ENCODE measurements at regions not wholly inside any gene's neighbourhood (a gene's known extent, or its start where the extent isn't known, plus 50 kb on each side); places are given as distances from the start of the nearest gene placed in this dataset.
"Not testable (repeated sequence)": the region's sequence is repeated elsewhere in the genome, so short reads cannot be mapped to it uniquely, and the experiment has no call there.

- DNase-seq = no peak
Observed at GRCh38 chr11:69934861-69935494, 115.8 kb upstream of the FGF3 start.

- no peak for DNase-seq
Observed at GRCh38 chr11:69935941-69936505, 116.8 kb upstream of the FGF3 start.

DNA sequence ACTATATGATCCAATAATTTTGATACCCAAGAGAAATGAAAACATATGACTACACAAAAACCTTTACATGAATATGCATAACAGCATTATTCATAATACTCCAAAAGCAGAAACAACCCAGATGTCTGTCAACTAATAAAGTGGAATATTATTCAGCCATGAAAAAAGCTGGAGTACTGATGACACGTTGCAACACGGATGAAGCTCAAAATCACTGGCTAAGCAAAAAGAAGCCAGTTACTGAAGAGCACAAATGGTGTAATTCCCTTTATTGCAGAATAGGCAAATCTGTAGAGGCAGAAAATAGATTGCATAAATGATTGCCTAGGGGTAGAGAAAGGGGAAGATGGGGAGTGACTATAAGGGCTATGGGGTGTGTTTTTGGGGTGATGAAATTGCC lies 117.6 kb upstream of the FGF3 start:
- DNase-seq = no peak

- DNase-seq = no peak
Observed at GRCh38 chr11:69938206-69938605, 119.0 kb upstream of the FGF3 start.

GRCh38 chr11:69939551-69940245 lies 120.5 kb upstream of the FGF3 start:
- no peak for DNase-seq

- no peak for DNase-seq
Observed at GRCh38 chr11:69940246-69940610, 121.0 kb upstream of the FGF3 start.

GRCh38 chr11:69941546-69942332 lies 122.5 kb upstream of the FGF3 start:
- no peak for DNase-seq

- DNase-seq = no peak
Observed at GRCh38 chr11:69942333-69942820, 123.2 kb upstream of the FGF3 start.

DNA sequence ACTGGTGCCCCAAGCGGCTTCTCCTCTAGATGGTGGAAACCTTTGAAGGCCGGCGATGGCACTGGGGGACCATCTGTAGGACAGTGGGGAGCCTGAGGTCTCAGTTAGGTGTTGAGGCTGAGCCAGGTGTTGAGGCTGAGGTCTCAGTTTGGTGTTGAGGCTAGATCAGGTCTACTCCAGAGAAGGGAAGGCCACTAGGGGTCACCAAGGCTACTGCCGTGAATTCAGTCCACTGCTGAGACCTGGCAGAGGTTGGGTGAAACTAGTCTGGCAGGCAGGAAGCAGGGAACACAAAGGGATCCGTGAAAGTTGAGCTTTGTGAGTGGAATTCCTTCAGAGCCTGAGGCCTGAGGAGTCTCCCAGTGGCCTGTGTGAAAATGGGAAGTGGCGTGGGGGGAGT lies 123.8 kb upstream of the FGF3 start:
- DNase-seq = no peak

DNA sequence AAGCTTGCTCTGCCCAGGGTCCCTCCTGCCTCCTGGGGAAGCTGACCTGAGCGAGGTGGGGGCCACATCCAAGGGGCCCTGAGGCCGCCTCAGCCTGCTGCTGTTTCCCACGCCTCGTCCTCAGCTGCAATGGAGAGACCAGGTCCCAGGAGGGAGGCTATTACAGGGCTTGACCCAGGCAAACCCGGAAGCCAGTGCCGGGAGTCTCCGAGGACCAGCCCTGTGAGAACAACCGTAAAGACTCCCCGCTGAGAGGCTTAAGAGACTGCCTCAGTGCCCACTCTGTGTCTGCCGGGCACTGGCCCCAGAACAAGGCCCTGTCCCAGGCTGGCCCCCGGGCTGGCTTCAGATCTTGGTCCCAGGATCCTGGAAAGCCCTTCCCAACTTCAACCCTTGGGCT lies 124.3 kb upstream of the FGF3 start:
- DNase-seq = no peak

DNA sequence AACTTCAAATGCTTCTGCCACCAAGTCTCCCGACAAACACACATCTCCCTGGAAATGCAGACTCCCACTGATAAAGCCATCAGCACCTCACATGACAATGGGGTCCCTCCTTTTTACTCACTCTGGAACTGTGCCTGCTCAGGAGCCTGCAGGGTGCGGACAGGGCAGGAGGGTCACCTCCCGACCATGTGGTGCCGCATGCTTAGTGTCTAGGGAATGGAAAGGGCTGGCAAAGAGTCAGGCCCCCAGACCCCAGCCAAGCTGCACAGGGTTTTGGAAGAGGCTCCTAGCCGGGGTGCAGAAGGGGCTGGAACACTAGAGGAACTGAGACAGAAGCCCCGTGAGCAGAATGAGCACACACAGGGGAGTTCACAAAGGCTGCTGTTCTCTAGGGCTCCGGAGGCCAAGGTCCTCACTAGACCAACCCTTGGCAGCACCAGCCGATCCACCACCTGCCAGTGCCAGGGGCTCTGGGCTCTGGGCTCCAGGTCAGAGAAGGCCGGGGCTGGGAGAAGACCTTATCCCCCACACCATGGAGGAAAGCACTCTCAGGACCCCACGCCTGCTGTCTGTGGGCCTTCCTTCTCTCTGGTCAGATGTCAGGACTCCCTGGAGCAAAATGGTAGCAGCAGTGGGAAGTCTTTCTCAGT lies 125.1 kb upstream of the FGF3 start:
- no peak for DNase-seq

DNA sequence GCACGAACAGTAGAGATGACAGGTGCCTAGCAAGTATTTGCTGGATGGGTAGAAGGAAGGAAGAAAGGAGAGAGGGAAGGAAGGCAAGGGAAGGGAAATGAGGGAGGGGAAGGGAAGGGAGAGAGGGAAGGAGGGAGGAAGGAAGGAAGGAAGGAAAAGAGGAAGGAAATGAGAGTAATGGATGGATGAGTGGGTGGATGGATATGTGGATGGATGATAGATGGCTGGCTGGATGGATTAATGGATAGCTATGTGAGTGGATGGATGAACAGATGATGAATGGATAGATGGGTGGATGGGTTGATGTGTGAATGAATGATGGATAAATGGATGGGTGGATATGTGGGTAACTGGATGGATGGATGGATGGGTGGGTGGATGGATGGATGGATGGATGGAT lies 125.9 kb upstream of the FGF3 start:
- no peak for DNase-seq

- DNase-seq = no peak
Observed at GRCh38 chr11:69947059-69947792, 128.0 kb upstream of the FGF3 start.

GRCh38 chr11:69947793-69948255 lies 128.6 kb upstream of the FGF3 start:
- no peak for DNase-seq

DNA sequence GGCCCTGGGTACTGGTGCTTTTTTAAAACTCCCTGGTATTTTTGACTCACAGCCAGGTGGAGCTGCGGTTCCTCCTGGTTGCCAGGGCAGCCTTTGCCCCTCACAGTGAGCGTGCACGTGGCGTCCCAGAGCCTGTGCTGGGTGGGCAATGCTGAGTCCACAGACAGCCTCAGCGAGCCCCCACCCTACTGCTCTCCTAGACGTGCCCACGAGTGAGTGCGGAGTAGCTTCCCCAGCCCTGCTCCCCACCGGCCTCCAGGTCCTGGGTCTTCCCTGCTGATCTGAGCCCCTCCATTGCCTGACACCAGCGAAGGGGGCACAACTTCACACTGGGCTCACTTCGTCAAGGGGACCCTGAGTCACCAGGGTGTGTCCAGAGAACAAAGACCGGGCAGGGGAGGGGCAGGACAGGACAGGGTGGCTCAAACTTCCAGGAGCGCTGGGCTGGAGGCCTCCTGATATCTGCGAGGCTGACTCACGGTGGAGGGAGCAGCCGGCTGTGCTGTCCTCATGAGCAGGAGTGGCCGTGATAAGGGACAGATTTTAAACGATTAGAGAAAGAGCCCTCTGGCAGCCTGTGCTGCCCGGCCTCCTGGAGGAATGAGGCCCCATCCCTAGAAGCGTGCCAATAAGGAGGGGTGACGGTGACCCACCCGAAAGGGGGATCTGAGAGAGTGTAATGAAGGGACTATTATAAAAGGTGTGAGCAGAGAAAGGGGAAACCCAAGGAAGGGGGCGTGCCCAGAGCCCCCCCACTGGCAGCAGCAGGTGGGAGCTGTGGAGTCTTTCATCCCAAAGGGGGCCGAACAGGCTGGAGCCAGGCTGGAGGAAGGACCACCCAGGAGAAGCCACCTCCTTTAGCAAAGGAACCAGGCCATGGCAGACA lies 129.3 kb upstream of the FGF3 start:
- DNase-seq = no peak

GRCh38 chr11:69949327-69949726 lies 128.8 kb upstream of the ANO1 start:
- no peak for DNase-seq

DNA sequence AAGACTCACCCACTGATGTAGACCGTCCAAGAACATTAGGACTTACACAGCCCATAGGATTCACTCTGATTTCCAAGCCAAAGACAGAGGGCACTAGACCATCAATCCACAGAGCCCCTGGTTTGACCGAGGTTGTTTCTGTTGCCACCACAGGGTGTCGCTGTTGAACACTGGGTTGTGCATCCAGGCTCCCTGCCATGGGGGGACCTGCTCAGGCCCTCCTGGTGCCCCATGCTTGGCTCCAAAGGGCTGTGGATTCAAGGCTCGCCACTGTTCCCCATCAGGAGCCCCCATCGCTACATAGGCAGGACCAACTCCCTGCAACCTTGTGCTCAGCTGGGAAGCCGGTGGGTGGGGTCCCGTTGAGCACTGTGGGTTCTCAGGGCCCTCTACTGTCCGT lies 128.0 kb upstream of the ANO1 start:
- no peak for DNase-seq

DNA sequence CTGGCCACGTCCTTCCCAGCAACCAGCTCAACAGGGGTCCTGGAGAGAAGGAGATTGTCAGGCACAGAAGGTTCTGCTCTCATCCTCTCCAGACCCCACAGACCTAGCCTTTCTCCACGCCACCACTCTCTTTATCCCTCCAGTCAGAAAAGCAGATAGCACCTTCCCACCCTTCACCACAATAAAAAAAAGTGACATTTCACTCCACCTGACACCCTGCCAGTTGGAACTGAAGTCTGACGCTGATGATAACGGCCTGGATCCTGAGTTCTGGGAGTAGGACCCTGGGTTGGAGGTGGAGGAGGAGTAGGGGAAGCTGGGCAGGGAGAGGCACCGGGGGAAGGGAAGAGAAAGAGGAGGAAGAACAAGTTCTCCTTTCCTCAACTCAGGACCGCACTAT lies 127.5 kb upstream of the ANO1 start:
- no peak for DNase-seq

DNA sequence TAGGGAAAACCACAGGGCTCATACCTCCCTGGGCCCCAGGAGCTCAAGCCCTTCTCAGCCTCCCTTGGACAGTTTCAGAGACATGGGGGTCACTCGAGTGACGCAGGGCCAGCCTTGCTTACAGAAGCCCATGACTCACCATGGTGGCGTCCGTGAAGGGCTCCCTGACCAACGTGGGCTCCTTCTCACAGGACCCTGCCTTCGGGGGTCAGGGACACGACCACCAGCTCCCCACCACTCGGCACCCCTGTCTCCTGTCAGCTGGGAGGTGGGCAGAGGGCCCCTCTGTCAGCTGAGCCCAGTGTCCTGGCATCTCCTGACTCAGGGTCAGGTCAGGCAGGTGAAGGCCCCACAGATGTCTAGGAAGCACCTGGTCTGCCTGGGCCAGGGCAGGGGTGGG lies 126.3 kb upstream of the ANO1 start:
- DNase-seq = no peak

DNA sequence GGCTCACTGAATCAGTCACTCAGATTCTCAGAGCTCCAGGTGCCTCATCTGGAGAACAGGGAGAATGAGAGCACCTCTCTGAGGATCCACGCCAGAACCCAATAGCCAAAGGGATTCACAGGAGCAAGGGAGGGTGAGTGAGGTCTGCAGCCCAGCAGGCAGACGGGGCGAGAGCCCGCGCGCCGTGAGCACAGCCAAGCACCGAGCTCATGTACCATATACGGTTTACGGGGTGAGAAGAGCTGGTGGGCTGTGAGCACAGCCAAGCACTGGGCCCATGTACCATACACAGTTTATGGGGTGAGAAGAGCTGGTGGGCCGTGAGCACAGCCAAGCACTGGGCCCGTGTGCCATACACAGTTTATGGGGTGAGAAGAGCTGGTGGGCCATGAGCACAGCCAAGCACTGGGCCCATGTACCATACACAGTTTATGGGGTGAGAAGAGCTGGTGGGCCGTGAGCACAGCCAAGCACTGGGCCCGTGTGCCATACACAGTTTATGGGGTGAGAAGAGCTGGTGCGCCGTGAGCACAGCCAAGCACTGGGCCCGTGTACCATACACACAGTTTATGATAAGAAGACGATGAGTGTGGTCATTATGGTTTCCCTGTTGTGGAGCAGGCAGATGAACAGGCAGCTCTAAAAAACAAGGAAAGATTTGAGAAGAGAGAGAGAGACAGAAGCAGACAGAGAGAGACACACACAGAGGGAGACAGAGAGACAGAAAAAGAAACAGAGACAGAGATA lies 125.7 kb upstream of the ANO1 start:
- DNase-seq = not testable (repeated sequence)

GRCh38 chr11:69953356-69953755 lies 124.8 kb upstream of the ANO1 start:
- DNase-seq = no peak
